Muscle layer of duodenum (tissue), 2 donors: ENCODE measurements at regions not wholly inside any gene's neighbourhood (a gene's known extent, or its start where the extent isn't known, plus 50 kb on each side); places are given as distances from the start of the nearest gene placed in this dataset.

Experiments
- H3K27ac ChIP-seq: one replicate; pipeline ENCODE4 v1.7.0; 2013; ENCODE audit warnings: mild to moderate bottlenecking, low read length
- H3K27me3 ChIP-seq: one replicate; pipeline ENCODE4 v1.7.0; 2013; ENCODE audit warnings: low read depth, mild to moderate bottlenecking, control low read depth, low read length
- H3K36me3 ChIP-seq, 2 donors: one replicate each; pipeline ENCODE4 v1.7.0; 2013; ENCODE audit warnings: low read length in 2 of 2, control low read depth in 1 of 2, mild to moderate bottlenecking in 1 of 2; ENCODE audit not compliant: insufficient read depth in 2 of 2, control insufficient read depth in 1 of 2
- H3K4me1 ChIP-seq, 2 donors: one replicate each; pipeline ENCODE4 v1.7.0; 2013; ENCODE audit warnings: low read length in 2 of 2, mild to moderate bottlenecking in 2 of 2, control low read depth in 1 of 2, moderate library complexity in 1 of 2; ENCODE audit not compliant: insufficient read depth in 2 of 2, control insufficient read depth in 1 of 2
- H3K4me3 ChIP-seq, 2 donors: one replicate each; pipeline ENCODE4 v1.7.0; 2013; ENCODE audit warnings: low read length in 2 of 2, low read depth in 1 of 2, mild to moderate bottlenecking in 1 of 2
- H3K9me3 ChIP-seq, 2 donors: one replicate each; pipeline ENCODE4 v1.7.0; 2013; ENCODE audit warnings: low read length in 2 of 2, control low read depth in 1 of 2, mild to moderate bottlenecking in 1 of 2; ENCODE audit not compliant: control insufficient read depth in 1 of 2
- donor health status: healthy.

DNA sequence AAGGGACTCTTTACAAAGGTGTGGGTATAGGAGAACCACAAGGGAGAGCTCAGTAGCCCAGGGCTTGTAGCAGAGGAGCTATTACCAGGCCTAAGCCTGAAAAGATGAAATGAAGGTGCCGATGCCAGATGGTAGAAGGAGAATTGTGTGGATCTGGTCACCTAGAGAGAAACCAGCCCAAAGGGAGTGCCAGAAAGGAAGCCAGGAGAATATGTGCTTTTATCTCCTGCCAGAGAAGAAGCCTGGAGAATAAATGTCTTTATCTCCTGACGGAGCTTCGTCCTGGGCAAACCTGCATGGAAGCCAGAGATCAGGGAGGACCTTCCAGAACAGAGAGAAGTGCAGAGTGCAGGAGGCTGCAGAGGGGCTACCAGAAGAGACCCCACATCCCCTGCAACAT, 142.6 kb downstream of the MED10 start:
- Histone ChIP-seq H3K27me3 (no peaks in the 10 kb centered on the region), H3K4me3 (no peak overlapping the region), H3K4me1 (no peaks in the 10 kb centered on the region), H3K36me3 (no peaks in the 10 kb centered on the region), H3K9me3 (peaks cover 0 to 3% of the 10 kb centered on the region in 2 donors), H3K27ac (no peak overlapping the region)

DNA sequence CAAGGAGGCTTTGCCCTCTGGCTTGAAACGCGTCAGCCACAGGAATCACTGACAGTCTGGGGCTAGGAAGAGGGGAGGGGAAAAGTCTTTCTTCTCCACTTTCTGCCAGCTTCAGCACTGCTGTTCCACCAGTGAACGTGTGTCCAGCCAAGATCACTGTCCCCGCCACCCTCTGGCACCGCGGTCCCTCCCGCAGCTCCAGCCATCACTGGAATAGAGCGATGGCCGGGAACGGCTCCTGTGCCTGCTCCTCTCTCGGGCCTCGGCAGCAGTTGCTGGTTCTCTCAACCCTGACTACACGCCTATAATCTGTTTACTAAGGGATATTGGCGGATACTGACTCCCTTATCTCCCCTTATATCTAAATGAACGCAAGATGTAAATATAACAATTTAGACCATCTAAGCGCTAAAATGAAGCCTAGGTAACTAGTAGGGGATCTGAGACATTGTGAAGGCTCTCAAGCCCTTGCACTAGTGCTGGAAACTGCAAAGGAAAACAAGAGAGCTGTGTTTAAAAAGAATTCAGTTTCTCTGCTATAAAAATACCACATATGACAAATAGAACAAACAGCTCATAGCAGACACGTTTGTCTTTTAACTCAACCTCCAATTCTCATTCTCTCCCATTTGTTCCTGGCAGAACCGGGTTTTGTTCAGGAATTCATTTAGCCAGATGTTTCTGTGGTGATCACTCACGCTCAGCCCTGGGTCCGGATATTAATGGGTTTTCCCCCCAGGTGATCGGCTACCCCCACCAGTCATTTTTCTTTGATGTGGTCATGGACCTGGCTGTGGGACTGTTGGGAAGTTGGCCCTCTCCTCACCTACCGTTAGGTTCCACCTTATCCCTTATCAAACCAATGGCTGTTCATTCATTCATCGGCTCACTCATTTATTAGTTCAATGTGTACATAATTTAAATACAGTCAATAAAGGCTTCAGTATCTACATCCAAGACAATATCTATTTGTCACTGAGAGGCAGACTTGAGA, 149.8 kb downstream of the MED10 start:
- no peak overlapping the region for H3K27ac ChIP-seq
- no peaks in the 10 kb centered on the region for H3K9me3 ChIP-seq
- no peaks in the 10 kb centered on the region for H3K27me3 ChIP-seq
- H3K4me1 ChIP-seq, result no peaks in the 10 kb centered on the region
- H3K36me3 ChIP-seq, result no peaks in the 10 kb centered on the region
- no peak overlapping the region for H3K4me3 ChIP-seq

DNA sequence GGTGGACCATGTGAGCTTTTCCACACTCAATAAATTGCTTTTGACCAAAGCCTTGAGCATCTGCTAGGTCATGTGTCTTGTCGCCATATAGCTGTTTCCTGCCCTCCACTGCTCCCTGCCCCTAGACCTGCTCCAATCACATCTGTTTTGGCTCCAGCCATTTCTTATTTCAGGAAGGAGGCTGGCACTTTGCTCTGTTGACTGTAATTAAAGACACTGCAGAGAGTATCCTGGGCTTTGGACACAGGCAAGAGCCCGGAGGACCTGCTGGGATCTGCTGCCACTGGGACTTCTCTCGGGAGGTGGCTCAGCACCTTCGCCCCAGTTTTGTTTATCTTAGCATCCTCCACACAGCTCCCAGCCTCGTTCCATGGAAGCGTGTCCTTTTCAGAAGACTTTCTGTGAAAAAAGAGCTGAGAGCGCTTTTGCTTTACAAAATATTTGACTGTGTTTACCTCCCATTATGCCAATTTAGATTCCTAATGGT, 153.2 kb downstream of the MED10 start:
- H3K4me3 ChIP-seq, result no peak overlapping the region
- no peak overlapping the region for H3K27ac ChIP-seq
- no peaks in the 10 kb centered on the region for H3K36me3 ChIP-seq
- no peaks in the 10 kb centered on the region for H3K4me1 ChIP-seq
- H3K27me3 ChIP-seq, result no peaks in the 10 kb centered on the region
- peaks cover 0 to 4% of the 10 kb centered on the region in 2 donors for H3K9me3 ChIP-seq

DNA sequence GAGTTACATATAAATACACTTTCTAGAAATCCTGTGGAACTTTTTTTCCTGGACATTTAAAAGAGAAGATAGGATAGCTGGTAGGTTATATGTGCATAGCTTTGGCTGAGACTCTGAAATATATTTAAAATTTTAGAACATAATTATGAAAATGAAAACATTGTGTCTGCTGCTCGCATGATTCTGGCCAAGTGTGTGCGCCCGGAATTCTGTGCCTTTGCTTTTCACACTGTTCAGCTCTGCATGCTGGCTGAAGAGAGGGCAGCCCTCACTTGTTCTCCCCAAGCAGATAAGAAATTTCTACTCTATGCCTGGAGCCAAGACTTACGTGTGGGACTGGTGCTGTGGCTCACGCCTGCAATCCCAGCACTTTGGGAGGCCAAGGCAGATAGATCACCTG, 153.9 kb downstream of the MED10 start:
- H3K27ac ChIP-seq, result no peak overlapping the region

DNA sequence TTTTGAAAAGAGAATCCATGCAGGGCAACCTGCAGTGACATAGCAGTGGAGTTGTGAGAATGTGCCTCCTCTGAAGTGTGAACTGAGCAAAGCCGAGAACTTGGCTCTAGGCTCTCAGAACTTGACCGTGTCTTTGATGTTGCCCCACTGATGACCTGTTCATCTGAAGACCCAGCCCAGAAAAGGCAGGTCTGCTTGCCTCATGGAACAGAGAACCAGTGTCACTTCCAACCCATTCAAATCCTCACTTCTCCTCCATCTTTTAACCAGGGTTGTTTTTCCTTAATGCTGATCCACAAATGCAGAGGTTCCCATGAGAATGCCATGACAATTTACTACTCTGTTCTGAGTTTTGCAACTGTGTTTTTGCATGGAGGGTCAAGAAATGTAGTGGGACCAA, 155.4 kb downstream of the MED10 start:
- peaks cover 0 to 4% of the 10 kb centered on the region in 2 donors for H3K9me3 ChIP-seq
- H3K27me3 ChIP-seq, result no peaks in the 10 kb centered on the region

More for the DNA sequence above, 153.9 kb downstream of the MED10 start:
- H3K27me3 ChIP-seq, result no peaks in the 10 kb centered on the region
- no peaks in the 10 kb centered on the region for H3K36me3 ChIP-seq
- H3K9me3 ChIP-seq, result peaks cover 0 to 4% of the 10 kb centered on the region in 2 donors
- H3K4me3 ChIP-seq, result no peak overlapping the region
- no peaks in the 10 kb centered on the region for H3K4me1 ChIP-seq

DNA sequence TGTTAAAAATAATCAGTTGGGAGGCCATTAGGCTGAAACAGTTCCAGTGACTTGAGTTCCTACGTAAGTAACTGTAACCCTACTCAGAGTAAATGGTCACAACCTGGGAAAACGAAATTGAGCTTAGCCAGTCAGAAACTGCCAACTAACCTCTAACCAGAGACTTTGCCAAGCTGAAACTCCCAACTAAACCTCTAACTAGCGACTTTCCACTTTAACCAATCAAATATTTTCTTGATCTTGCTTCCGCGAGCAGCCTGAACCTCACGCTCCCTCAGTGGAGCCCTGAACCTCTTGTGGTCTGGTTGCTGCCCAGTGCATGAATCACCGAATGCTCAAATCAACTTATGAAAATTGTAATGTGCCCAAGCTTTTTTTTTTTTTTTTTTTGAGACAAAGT, 156.2 kb downstream of the MED10 start:
- H3K4me1 ChIP-seq, result no peaks in the 10 kb centered on the region
- H3K9me3 ChIP-seq, result peaks cover 0 to 4% of the 10 kb centered on the region in 2 donors
- no peak overlapping the region for H3K4me3 ChIP-seq
- no peaks in the 10 kb centered on the region for H3K36me3 ChIP-seq
- no peak overlapping the region for H3K27ac ChIP-seq
- no peaks in the 10 kb centered on the region for H3K27me3 ChIP-seq

More for the DNA sequence above, 155.4 kb downstream of the MED10 start:
- Histone ChIP-seq H3K4me1 (no peaks in the 10 kb centered on the region), H3K27ac (no peak overlapping the region), H3K36me3 (no peaks in the 10 kb centered on the region), H3K4me3 (no peak overlapping the region)

DNA sequence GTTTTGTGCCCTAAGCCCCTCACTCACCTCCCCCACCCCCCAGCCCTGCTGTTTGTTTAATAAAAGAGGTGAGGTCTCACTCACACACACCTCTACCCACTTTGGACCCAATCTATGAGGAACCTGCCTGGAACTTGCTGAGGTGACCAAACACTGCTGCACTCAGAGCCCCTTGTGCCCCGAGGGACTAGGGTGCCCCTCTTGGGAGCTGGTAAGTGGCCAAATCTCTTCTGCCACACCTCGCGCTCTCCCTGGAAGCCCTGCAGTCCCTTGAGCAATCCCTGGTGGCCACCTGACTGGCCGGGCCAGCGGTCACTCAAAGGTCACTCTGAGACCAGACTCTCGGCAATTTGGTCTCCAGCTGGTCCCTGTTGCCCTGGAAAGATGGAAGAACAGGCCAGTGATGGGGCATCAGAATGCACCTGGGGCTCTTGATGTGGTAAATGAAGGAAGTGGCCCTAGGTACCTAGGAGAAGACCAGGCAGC, 157.2 kb downstream of the MED10 start:
- no peak overlapping the region for H3K4me3 ChIP-seq
- peaks cover 0 to 4% of the 10 kb centered on the region in 2 donors for H3K9me3 ChIP-seq
- H3K4me1 ChIP-seq, result no peaks in the 10 kb centered on the region
- H3K27me3 ChIP-seq, result no peaks in the 10 kb centered on the region
- no peaks in the 10 kb centered on the region for H3K36me3 ChIP-seq
- no peak overlapping the region for H3K27ac ChIP-seq

DNA sequence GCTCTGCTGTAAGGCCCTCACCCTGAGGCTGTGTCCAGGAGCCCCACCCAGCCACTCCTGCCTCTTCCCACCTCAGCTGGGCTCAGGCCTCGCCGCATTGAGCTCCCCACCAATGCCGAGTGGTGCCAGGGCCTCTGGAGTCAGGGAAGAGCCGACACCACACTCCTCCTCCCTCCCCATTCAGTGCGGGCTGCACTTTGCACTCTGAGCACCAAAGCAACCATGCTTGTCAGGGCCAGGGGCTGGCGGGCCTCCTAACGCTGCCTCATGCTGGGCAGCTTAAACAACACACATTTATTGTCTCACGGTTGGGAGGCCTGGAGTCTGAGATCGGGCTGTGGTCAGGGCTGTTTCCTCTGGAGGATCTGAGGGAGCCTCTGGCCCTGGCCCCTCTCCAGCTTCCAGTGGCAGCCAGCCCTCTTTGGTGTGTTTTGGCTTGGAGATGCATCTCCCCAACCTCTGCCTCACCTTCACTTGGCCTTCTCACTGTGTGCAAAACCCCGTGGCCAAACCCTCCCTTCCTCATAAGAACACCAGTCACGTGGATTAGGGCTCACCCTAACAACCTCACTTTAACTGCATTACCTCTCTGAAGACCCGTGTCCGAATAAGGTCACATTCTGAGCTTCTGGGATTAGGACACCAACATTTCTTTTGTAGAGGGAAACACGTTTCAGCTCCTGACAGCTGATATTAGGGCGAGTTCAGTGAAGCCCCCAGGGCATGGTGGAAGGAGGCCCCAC, 157.8 kb downstream of the MED10 start:
- no peak overlapping the region for H3K4me3 ChIP-seq
- H3K27me3 ChIP-seq, result no peaks in the 10 kb centered on the region
- H3K9me3 ChIP-seq, result peaks cover 0 to 4% of the 10 kb centered on the region in 2 donors
- H3K4me1 ChIP-seq, result no peaks in the 10 kb centered on the region
- no peaks in the 10 kb centered on the region for H3K36me3 ChIP-seq
- no peak overlapping the region for H3K27ac ChIP-seq

DNA sequence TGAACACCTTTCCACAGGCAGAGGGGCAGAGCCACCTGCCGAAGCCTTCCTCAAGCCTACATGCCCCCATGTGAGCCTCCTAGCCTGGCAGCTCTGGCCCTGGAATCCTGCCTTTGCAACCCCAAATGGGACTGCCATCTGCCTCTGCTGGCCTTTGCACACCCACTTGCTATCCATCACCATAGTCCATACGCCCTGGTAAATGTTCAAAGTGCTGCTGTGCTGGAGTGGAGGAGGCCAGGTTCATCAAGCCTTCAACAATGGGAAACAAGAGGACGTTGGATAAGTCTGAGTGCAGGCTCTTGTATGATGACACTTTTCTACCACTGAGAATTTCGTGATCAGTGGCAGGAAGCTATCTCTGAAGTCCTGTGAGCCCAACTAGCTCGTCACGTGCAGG, 159.8 kb downstream of the MED10 start:
- no peak overlapping the region for H3K27ac ChIP-seq
- peaks cover 0 to 4% of the 10 kb centered on the region in 2 donors for H3K9me3 ChIP-seq
- H3K27me3 ChIP-seq, result no peaks in the 10 kb centered on the region
- H3K4me1 ChIP-seq, result no peaks in the 10 kb centered on the region
- no peaks in the 10 kb centered on the region for H3K36me3 ChIP-seq
- no peak overlapping the region for H3K4me3 ChIP-seq

DNA sequence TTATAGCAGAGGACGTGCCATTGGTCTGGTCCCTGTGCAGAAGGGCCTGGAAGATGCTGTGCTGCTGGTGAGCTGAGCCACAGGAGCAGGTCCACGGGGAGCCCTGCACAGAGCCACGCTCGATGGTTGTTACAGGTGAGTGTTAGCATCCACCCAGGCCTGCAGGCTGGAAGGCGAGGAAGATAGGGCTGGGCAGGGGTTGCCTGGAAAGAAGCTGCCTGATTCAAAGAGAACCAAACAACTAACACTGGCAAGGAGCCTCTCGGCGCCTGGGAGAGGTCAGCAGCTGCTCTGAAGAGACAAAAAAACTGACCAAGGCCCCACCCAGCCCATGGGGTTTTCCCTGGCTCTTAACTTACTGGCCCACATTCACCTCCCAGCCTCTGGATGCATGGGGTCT, 160.2 kb downstream of the MED10 start:
- Histone ChIP-seq H3K36me3 (no peaks in the 10 kb centered on the region), H3K9me3 (peaks cover 0 to 4% of the 10 kb centered on the region in 2 donors), H3K27me3 (no peaks in the 10 kb centered on the region), H3K4me1 (no peaks in the 10 kb centered on the region), H3K27ac (no peak overlapping the region), H3K4me3 (no peak overlapping the region)

DNA sequence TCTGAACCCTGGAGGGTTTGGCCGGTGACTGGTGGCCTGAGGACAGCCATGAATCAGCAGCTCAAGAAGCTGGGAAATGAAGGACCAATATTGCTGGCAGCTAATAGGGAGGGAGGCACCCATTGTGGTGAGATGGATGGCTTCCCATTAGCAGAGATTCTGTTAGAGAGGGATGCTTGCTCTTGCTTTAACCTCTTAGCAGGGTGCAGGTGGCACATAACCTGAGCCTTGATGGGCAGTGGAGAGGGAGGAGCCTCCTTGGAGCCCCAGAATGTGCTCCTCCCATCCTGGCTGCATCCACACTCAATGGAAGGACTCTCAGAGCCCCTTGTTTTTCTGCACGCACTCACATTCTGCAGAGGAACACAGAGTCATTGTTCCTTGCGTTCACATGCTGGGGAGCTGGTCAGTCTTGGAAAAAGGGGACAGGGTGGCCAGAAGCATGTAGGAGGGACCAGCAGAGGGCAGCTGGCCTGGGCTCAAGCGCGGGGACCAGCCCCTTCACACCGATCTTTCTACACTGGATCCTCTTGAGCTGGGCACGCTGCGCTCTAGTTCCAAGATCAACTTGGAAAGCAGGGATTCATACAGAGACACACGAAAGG, 161.8 kb downstream of the MED10 start:
- no peak overlapping the region for H3K27ac ChIP-seq
- H3K4me1 ChIP-seq, result no peaks in the 10 kb centered on the region
- H3K36me3 ChIP-seq, result no peaks in the 10 kb centered on the region
- no peaks in the 10 kb centered on the region for H3K27me3 ChIP-seq
- H3K9me3 ChIP-seq, result no peaks in the 10 kb centered on the region
- no peak overlapping the region for H3K4me3 ChIP-seq
